ENCODE measurements at regions not wholly inside any gene's neighbourhood (a gene's known extent, or its start where the extent isn't known, plus 50 kb on each side); places are given as distances from the start of the nearest gene placed in this dataset.

- TF ChIP-seq ZFX (IDR thresholded peaks at IDR 0.05; ENCODE audit: borderline replicate concordance) (no peak), CTCF (IDR thresholded peaks at IDR 0.05) (no peak)
- no peak overlapping the region for H3K27ac ChIP-seq
Observed at GRCh38 chr14:98897605-98898309, 374.2 kb downstream of the BCL11B start.

GRCh38 chr14:98899441-98899840 lies 372.6 kb downstream of the BCL11B start:
- TF ChIP-seq ZFX (IDR thresholded peaks at IDR 0.05; ENCODE audit: borderline replicate concordance) (no peak), CTCF (IDR thresholded peaks at IDR 0.05) (no peak)
- H3K27ac ChIP-seq: no peak overlapping the region

GRCh38 chr14:98900236-98900635 lies 371.8 kb downstream of the BCL11B start:
- H3K27ac ChIP-seq: no peak overlapping the region
- TF ChIP-seq CTCF (IDR thresholded peaks at IDR 0.05): no peak
- no peak for TF ChIP-seq ZFX (IDR thresholded peaks at IDR 0.05; ENCODE audit: borderline replicate concordance)

- no peak overlapping the region for H3K27ac ChIP-seq
- TF ChIP-seq ZFX (IDR thresholded peaks at IDR 0.05; ENCODE audit: borderline replicate concordance) (no peak), CTCF (IDR thresholded peaks at IDR 0.05) (no peak)
Observed at GRCh38 chr14:98900798-98901197, 371.2 kb downstream of the BCL11B start.

- H3K27ac ChIP-seq: no peak overlapping the region
- TF ChIP-seq ZFX (IDR thresholded peaks at IDR 0.05; ENCODE audit: borderline replicate concordance): no peak
- TF ChIP-seq CTCF (IDR thresholded peaks at IDR 0.05): no peak
Observed at GRCh38 chr14:98901511-98902205, 370.3 kb downstream of the BCL11B start.

- TF ChIP-seq CTCF (IDR thresholded peaks at IDR 0.05) (no peak), ZFX (IDR thresholded peaks at IDR 0.05; ENCODE audit: borderline replicate concordance) (no peak)
- no peak overlapping the region for H3K27ac ChIP-seq
Observed at GRCh38 chr14:98903371-98903770, 368.6 kb downstream of the BCL11B start.

GRCh38 chr14:98904677-98905076 lies 367.3 kb downstream of the BCL11B start:
- TF ChIP-seq ZFX (IDR thresholded peaks at IDR 0.05; ENCODE audit: borderline replicate concordance) (no peak), CTCF (IDR thresholded peaks at IDR 0.05) (no peak)
- no peak overlapping the region for H3K27ac ChIP-seq
